ENCODE measurements at regions not wholly inside any gene's neighbourhood (a gene's known extent, or its start where the extent isn't known, plus 50 kb on each side); places are given as distances from the start of the nearest gene placed in this dataset.

GRCh38 chr10:22816298-22816653 lies 101.9 kb upstream of the PIP4K2A start (continued):
- no peak for TF ChIP-seq ZNF518B (CRISPR knock-in tag; IDR thresholded peaks at IDR 0.05)
- no peak for TF ChIP-seq ADNP (tag; IDR thresholded peaks at IDR 0.05)
- no peak for TF ChIP-seq ZNF174 (CRISPR knock-in tag; IDR thresholded peaks at IDR 0.05)
- TF ChIP-seq GTF2E2 (tag; IDR thresholded peaks at IDR 0.05): peak; percentile 65; the same call in 1 of the 2 replicates
- TF ChIP-seq ZNF263 (CRISPR knock-in tag; IDR thresholded peaks at IDR 0.05; ENCODE audit: borderline replicate concordance): no peak
- no peak for TF ChIP-seq RB1 (IDR thresholded peaks at IDR 0.05; ENCODE audit: low read depth)
- no peak for TF ChIP-seq SAFB (IDR thresholded peaks at IDR 0.05; ENCODE audit: borderline replicate concordance, low read depth, low read length)
- no peak for TF ChIP-seq PHF20 (IDR thresholded peaks at IDR 0.05; ENCODE audit: partially characterized antibody)
- TF ChIP-seq ZNF445 (CRISPR knock-in tag; IDR thresholded peaks at IDR 0.05; ENCODE audit: low read depth): no peak
- peak; percentile 22; the same call in 1 of the 2 replicates for TF ChIP-seq CC2D1A (IDR thresholded peaks at IDR 0.05)
- no peak for TF ChIP-seq MCM3 (IDR thresholded peaks at IDR 0.05)
- no peak for TF ChIP-seq CREBBP (IDR thresholded peaks at IDR 0.05; ENCODE audit: low read depth, low read length)
- no peak for TF ChIP-seq ZNF644 (tag; IDR thresholded peaks at IDR 0.05; ENCODE audit: low read depth)
- TF ChIP-seq GATA2 (CRISPR knock-in tag; IDR thresholded peaks at IDR 0.05): 0 out of 2 replicates have a peak, but pooled peaks have one; percentile 35
- TF ChIP-seq ASH1L (IDR thresholded peaks at IDR 0.05; ENCODE audit: borderline replicate concordance, low read depth, partially characterized antibody): no peak
- no peak for TF ChIP-seq ZNF280B (CRISPR knock-in tag; IDR thresholded peaks at IDR 0.05)
- TF ChIP-seq CREB3 (tag; conservative IDR thresholded peaks at IDR 0.05; ENCODE audit: low read depth): no peak
- TF ChIP-seq ZNF282 (CRISPR knock-in tag; IDR thresholded peaks at IDR 0.05): no peak
- TF ChIP-seq MECOM (CRISPR knock-in tag; IDR thresholded peaks at IDR 0.05): 0 out of 2 replicates have a peak, but pooled peaks have one; percentile 25
- peak; percentile 73 for TF ChIP-seq C11orf30 (IDR thresholded peaks at IDR 0.05; ENCODE audit: low read depth)
- TF ChIP-seq NR3C1 (CRISPR knock-in tag; IDR thresholded peaks at IDR 0.05): no peak
- TF ChIP-seq JUND (IDR thresholded peaks at IDR 0.05; ENCODE audit: borderline replicate concordance, low read depth, low read length): peak; percentile 88
- TF ChIP-seq JUND (tag; IDR thresholded peaks at IDR 0.05; ENCODE audit: borderline replicate concordance, low read depth, low read length): no peak; the same call in 2 of the 3 replicates
- TF ChIP-seq EP300 (IDR thresholded peaks at IDR 0.05; ENCODE audit: low read length): peak; percentile 29
- TF ChIP-seq ZNF224 (CRISPR knock-in tag; IDR thresholded peaks at IDR 0.05): no peak
- peak; percentile 55; the same call in 1 of the 2 replicates for TF ChIP-seq DMBX1 (CRISPR knock-in tag; IDR thresholded peaks at IDR 0.05; ENCODE audit: borderline replicate concordance)
- no peak for TF ChIP-seq NONO (IDR thresholded peaks at IDR 0.05; ENCODE audit: low read depth in 2 of 2, low read length in 1 of 2)
